Panc1 (cell line): ENCODE measurements at regions not wholly inside any gene's neighbourhood (a gene's known extent, or its start where the extent isn't known, plus 50 kb on each side); places are given as distances from the start of the nearest gene placed in this dataset.

Source experiments
- ATAC-seq: fragments of 200-7000 bp; cut with Tn5 transposase; 2 replicates; pipeline ENCODE4 v1.9.1; 2020; ENCODE audit warnings: mild to moderate bottlenecking, moderate library complexity
- BruUV-seq: library from RNA; stranded (reverse); fragments of 400-500 nt; replicated peaks from 2 replicates; lab custom pipeline; 2021; lab: Mats Ljungman, UMichigan
- CTCF ChIA-PET: fragments of 300-600 bp; sonication (Branson Sonifier 250); formaldehyde crosslinking; loops from one replicate; lab custom pipeline; 2022; ENCODE audit warnings: antibody characterized with exemption; lab: Charles Lee
- POLR2A ChIA-PET: fragments of 300-600 bp; sonication (Branson Sonifier 250); formaldehyde crosslinking; loops from one replicate; lab custom pipeline; 2022; ENCODE audit warnings: antibody characterized with exemption; lab: Charles Lee
- DNase-seq: peaks from one replicate; pipeline ENCODE4 v3.0.0-alpha.2; 2010; ENCODE audit warnings: low read depth, low spot score
- H3K27ac ChIP-seq: 2 replicates; pipeline ENCODE4 v1.5.1; 2011; ENCODE audit warnings: mild to moderate bottlenecking, low read length, inconsistent platforms
- H3K27me3 ChIP-seq: fragments of 200-500 bp; sonication (Bioruptor generic); 2 replicates; pipeline ENCODE4 v1.6.0; 2014; ENCODE audit warnings: low read length, inconsistent platforms; ENCODE audit not compliant: control insufficient read depth, insufficient read depth
- H3K36me3 ChIP-seq: fragments of 200-500 bp; sonication (Bioruptor generic); 2 replicates; pipeline ENCODE4 v1.5.1; 2014; ENCODE audit warnings: inconsistent platforms, mild to moderate bottlenecking, low read length, moderate library complexity; ENCODE audit not compliant: control insufficient read depth, insufficient read depth
- H3K4me1 ChIP-seq: 2 replicates; pipeline ENCODE4 v1.5.1; 2011; ENCODE audit warnings: inconsistent platforms, mild to moderate bottlenecking, low read length, moderate library complexity; ENCODE audit not compliant: control insufficient read depth, insufficient read depth
- H3K4me3 ChIP-seq, 2 experiments: 2 replicates each; pipeline ENCODE4 v1.5.1; 2011 to 2012; ENCODE audit warnings: low read depth in 2 of 2, low read length in 2 of 2, mild to moderate bottlenecking in 2 of 2, inconsistent platforms in 1 of 2, moderate library complexity in 1 of 2
- H3K9me3 ChIP-seq: fragments of 200-500 bp; sonication (Bioruptor generic); 2 replicates; pipeline ENCODE4 v1.5.1; 2014; ENCODE audit warnings: low read depth, mild to moderate bottlenecking, inconsistent platforms, low read length, moderate library complexity; ENCODE audit not compliant: control insufficient read depth, insufficient read depth
- CTCF ChIP-seq: fragments of 450-650 bp; IDR thresholded peaks from 2 replicates; pipeline ENCODE4 v1.5.1; 2017; ENCODE audit warnings: mild to moderate bottlenecking
- POLR2AphosphoS5 ChIP-seq: IDR thresholded peaks from 2 replicates; pipeline ENCODE4 v1.6.1; 2012; ENCODE audit warnings: mild to moderate bottlenecking, low read depth, low read length, moderate library complexity
- SIN3A ChIP-seq: IDR thresholded peaks from 2 replicates; pipeline ENCODE4 v1.6.1; 2012; ENCODE audit warnings: low read depth, mild to moderate bottlenecking, low read length, moderate library complexity, borderline replicate concordance; ENCODE audit not compliant: insufficient read depth
- TCF7L2 ChIP-seq: IDR thresholded peaks from 2 replicates; pipeline ENCODE4 v1.6.1; 2011; ENCODE audit warnings: mild to moderate bottlenecking, low read depth, low read length, inconsistent platforms
- in situ Hi-C: cut with HindIII; loops from 2 replicates; pipeline ENCODE4 v1.10.0; 2016; ENCODE audit warnings: low sequenced_read_pairs, low pct_unique_long_range_greater_than_20kb
- intact Hi-C: fragments of 100-400 bp; cut with micrococcal nuclease; formaldehyde crosslinking; loops from one replicate; pipeline ENCODE4 v1.10.0; 2022; ENCODE audit not compliant: unreplicated experiment
- TF ChIP-seq, protein P1 (sequence below), 2 experiments: IDR thresholded peaks; 2 replicates each; pipeline ENCODE4 v1.6.1; 2011 to 2012; ENCODE audit warnings: low read depth in 2 of 2, control low read depth in 1 of 2, low read length in 1 of 2, mild to moderate bottlenecking in 1 of 2, moderate library complexity in 1 of 2; ENCODE audit not compliant: insufficient read depth in 1 of 2

DNA sequence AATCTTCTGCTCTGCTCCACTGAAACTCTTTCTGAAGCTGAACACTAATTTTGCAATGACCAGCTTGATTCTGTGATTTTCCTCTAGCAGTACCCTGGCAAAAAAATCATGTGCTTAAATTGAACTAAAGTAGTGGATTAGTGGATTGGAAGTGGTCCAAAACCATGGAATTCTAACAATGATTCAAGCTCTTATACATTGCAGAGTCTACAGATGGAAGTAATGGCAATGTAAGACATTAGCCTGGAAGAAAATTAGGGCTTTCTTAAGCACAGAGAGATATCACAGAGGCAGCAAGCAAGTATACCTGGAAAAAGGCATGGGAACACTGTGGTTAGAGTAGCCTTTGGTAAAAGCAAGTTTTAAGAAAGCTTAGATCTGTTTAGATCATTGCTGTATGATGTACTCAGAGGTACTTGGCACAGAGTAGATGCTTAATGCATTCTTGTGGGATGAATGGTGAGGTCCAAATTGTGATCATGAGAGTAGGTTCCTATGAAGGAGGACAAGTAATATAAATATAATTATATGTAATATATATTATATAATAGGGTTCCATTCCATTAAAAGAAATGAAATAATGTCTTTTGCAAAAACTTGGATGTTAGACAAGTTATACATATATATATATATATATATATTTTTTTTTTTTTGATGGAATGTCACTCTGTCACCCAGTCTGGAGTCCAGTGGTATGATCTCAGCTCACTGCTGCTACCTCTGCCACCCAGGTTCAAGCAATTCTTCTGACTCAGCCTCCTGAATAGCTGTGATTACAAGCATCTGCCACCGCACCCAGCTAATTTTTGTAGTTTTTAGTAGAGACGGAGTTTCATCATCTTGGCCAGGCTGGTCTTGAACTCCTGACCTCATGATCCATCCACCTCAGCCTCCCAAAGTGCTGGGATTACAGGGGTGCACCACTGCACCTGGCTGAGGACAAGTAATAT lies 172.2 kb upstream of the SCN7A start (continued):
- no peak for TF ChIP-seq TCF7L2

DNA sequence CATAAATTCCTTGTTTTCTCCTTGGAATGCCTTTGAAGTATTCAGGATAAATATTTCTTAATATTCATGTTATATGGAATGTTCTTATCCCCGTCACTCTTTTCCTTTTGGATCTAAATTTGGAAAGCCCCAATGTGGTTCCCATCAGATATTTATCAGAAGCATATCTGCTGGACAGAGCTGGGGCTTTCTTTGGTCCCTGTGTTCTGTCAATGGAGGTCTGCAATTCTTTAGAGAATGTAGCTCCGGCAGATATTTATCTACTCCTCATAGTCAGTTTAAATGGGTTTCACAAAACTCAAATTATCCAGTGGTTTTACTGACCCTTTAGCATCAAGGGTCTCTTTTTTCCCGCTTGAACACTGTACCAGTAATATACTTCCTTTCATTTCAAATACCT lies 167.8 kb upstream of the SCN7A start:
- Histone ChIP-seq H3K27ac (no peak overlapping the region), H3K9me3 (no peaks in the 10 kb centered on the region), H3K4me1 (no peaks in the 10 kb centered on the region), H3K36me3 (no peaks in the 10 kb centered on the region), H3K4me3 (no peak overlapping the region), H3K27me3 (no peaks in the 10 kb centered on the region)
- CTCF ChIA-PET: no interaction called here
- DNase-seq (no peak), ATAC-seq (no peak)
- TF ChIP-seq POLR2AphosphoS5 (no peak), TCF7L2 (no peak), SIN3A (no peak), CTCF (no peak)
- TF ChIP-seq, protein P1, sequence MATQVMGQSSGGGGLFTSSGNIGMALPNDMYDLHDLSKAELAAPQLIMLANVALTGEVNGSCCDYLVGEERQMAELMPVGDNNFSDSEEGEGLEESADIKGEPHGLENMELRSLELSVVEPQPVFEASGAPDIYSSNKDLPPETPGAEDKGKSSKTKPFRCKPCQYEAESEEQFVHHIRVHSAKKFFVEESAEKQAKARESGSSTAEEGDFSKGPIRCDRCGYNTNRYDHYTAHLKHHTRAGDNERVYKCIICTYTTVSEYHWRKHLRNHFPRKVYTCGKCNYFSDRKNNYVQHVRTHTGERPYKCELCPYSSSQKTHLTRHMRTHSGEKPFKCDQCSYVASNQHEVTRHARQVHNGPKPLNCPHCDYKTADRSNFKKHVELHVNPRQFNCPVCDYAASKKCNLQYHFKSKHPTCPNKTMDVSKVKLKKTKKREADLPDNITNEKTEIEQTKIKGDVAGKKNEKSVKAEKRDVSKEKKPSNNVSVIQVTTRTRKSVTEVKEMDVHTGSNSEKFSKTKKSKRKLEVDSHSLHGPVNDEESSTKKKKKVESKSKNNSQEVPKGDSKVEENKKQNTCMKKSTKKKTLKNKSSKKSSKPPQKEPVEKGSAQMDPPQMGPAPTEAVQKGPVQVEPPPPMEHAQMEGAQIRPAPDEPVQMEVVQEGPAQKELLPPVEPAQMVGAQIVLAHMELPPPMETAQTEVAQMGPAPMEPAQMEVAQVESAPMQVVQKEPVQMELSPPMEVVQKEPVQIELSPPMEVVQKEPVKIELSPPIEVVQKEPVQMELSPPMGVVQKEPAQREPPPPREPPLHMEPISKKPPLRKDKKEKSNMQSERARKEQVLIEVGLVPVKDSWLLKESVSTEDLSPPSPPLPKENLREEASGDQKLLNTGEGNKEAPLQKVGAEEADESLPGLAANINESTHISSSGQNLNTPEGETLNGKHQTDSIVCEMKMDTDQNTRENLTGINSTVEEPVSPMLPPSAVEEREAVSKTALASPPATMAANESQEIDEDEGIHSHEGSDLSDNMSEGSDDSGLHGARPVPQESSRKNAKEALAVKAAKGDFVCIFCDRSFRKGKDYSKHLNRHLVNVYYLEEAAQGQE (IDR thresholded peaks at IDR 0.05; ENCODE audit: insufficient read depth in 1 of 2, low read depth in 2 of 2, low read length in 1 of 2): no peak
- POLR2A ChIA-PET: no interaction called here
- no TSS peak for BruUV-seq
- intact Hi-C loops: no loop called here
- in situ Hi-C loops: no loop called here

- DNase-seq: no peak
- no peak for ATAC-seq
- Histone ChIP-seq H3K27ac (no peak overlapping the region), H3K9me3 (no peaks in the 10 kb centered on the region), H3K4me3 (no peak overlapping the region), H3K4me1 (no peaks in the 10 kb centered on the region), H3K36me3 (no peaks in the 10 kb centered on the region), H3K27me3 (no peaks in the 10 kb centered on the region)
- intact Hi-C loops: no loop called here
- ChIA-PET POLR2A (no interaction called here), CTCF (no interaction called here)
- BruUV-seq: no TSS peak
- in situ Hi-C loops: no loop called here
- TF ChIP-seq TCF7L2 (no peak), POLR2AphosphoS5 (no peak), SIN3A (no peak)
Observed at GRCh38 chr2:166661391-166661790, 167.3 kb upstream of the SCN7A start.
